Astrocyte of the hippocampus (primary cell): ENCODE measurements at regions not wholly inside any gene's neighbourhood (a gene's known extent, or its start where the extent isn't known, plus 50 kb on each side); places are given as distances from the start of the nearest gene placed in this dataset.
"Not testable (repeated sequence)": the region's sequence is repeated elsewhere in the genome, so short reads cannot be mapped to it uniquely, and the experiment has no call there.

Source experiments
- DNase-seq: peaks from one replicate; pipeline ENCODE4 v3.0.0; 2011; ENCODE audit warnings: low read depth, low spot score

DNA sequence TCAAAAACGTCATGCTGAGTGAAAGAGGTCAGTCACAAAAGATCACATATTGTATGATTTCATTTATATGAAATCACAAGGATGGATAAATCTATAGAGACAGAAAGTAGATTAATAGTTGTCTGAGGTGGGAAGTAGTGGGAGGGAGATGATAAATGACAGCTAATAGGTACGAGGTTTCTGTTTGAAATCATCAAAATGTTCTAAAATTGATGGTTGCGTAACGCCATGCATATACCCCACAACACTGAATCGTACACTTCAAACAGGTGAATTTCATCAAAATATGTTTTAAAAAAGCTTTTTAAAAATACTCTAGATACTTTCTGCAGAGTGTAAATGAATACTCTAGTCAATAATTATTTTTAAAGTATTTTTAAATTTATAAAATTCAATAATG, 303.0 kb upstream of the STAC start:
- no peak for DNase-seq

DNA sequence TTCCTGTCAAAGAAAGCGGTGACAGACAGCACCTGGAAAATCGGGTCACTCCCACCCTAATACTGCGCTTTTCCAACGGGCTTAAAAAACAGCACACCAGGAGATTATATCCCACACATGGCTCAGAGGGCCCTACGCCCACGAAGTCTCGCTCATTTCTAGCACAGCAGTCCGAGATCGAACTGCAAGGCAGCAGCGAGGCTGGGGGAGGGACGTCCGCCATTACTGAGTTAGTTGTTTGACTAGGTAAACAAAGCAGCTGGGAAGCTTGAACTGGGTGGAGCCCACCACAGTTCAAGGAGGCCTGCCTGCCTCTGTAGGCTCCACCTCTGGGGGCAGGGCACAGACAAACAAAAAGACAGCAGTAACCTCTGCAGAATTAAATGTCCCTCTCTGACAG, 297.3 kb upstream of the STAC start:
- DNase-seq = not testable (repeated sequence)

DNA sequence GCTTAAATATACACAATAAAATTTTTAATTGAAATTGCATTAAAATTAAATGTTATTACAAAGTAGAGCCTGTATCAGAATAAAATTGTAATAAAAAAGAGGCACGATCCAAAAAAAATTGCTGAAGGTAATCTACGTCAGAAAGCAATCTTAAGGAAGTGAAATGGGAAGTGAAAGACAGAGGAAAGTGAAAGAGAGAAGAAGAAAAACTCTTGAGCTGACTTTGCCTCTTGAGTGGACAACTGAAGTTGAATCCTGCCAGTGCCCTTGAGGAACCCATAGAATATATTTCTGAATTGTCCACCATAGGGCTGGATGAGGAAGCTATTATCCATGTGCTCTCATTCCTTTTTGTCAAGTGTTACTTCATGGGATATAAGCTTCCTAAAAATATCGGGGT, 285.1 kb upstream of the STAC start:
- DNase-seq = no peak

DNA sequence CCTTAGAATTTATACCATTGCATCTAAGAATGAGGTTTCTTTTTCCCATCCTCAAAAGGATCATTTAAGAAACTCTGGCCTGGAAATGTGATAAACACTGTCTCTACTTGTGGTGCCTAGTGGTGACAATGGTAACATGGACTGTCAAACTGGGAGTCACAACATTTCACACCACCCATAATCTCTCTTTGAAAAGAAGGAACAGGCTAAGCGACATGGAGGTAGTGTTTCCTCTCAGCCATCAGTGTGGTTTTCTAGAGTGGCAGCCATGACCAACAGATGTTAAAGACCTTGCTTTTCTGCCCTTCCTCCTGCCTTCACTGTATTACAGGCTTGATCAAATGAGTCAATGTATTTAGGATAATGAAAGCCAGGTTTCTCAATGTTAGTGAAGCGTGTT, 283.1 kb upstream of the STAC start:
- no peak for DNase-seq

DNA sequence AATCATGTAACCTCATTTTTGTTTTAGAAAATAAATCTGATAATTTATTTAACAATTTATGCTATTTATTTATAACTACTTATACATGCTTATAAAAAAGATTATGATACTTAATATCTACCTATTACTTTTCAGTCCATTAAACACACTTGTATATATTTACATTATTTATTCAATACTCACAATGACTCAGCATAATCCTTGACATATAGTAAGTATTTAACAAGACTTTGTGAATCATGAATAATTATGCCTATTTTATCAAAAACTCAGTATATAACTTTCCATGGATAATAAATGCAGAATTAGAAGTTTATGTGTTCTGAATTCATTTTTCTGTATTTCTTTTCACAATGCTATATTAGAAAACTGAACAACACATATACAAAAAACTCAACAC, 266.0 kb upstream of the STAC start:
- no peak for DNase-seq

DNA sequence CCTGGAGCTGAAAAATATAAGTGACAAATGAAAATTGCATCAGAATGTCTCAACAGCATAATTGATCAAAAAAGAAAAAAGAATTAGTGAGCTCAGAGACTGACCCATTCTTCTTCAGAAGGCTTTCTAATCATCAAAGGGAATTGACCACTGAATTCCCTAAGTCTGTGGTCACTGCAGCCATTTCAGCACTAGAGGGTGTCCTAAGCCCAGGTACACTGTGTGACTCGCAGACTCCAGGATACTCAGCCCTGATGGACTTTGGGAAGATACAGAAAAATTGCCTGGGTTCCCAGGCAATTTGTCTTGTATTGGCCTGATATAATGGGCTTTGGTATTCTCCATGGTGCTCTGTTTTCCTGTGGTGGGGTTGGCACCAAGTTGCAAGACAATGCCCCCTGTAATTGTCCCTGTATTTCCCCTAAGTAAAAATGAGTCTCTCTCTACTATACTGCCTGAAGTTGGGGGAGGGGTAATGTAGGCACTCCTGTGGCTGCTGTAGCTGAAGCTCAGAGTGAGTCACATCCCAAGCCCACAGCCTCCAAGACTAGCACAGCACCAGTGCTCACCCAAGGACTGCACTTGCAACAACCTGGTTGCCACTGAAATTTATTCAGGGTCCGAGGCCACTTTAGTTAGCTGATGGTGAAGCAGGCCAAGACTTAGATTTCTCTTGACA, 256.0 kb upstream of the STAC start:
- peak; percentile 75 for DNase-seq

DNA sequence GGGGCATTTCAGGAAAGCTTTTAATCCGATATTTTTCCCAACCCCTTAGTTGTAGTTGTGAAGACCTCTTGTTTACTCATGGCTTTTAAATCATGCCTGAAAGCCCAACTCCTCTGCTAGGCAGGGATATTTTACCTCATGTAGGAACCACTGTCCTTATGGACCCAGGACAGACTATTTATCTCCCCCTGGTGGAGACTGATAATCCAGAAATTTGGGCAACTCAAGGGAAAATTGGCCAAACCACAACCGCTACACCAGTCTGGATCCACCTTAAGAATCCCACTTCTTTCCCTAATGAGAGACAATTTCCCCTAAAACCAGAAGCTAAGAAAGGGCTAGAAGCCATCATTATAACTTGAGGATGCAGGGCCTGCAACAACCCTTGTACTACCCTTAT, 248.1 kb upstream of the STAC start:
- DNase-seq = no peak

DNA sequence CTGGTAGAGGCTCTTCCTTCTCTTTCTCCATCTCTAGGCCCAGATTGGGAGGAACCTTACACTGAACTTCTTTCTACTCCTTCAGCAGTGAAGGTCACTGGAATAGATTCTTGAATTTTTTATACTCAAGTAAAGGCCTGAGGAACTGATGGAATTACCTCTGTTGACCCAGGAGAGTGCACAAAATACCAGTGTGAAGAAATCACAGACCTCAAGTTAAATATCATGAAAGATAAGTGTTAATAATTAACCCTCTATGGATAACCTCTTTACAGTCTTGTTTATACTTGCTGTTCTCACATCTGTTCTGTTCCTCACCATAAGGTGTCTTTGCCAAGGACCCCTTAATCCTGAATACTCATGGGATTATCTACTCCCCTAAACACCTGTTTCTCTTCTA, 244.4 kb upstream of the STAC start:
- DNase-seq = no peak

DNA sequence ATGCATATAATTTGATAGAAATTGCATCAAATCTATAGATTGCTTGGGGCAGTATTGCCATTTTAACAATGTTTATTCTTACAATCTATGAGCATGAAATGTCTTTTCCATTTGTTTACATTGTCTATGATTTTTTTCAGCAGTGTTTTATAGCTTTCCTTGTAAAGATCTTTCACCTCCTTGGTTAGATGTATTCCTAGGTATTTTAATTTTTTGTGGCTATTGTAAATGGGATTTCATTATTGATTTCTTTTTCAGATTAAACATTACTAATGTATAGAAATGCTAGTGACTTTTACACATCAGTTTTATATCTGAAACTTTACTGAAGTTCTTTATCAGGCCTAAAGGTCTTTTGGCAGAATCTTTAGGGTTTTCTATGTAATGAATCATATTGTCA, 237.6 kb upstream of the STAC start:
- no peak for DNase-seq

DNA sequence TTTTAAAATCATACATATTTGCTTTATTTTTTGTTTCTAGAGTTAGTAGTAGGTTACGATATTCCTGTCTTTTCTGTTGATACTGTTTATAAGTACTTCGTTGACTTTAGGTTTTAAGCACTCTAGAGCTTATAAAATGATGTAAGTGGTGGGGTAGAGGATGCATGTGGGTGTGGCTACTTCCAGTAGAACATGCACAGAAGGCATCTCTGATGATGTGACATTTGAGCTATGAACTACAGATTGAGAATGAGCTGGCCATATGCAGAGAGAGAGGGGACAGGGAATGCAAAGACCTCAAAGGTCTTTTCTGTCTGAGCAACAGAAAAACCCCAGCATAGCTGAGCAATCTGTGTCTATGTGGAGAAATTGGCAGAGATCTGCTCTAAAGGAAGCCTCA, 233.9 kb upstream of the STAC start:
- no peak for DNase-seq

DNA sequence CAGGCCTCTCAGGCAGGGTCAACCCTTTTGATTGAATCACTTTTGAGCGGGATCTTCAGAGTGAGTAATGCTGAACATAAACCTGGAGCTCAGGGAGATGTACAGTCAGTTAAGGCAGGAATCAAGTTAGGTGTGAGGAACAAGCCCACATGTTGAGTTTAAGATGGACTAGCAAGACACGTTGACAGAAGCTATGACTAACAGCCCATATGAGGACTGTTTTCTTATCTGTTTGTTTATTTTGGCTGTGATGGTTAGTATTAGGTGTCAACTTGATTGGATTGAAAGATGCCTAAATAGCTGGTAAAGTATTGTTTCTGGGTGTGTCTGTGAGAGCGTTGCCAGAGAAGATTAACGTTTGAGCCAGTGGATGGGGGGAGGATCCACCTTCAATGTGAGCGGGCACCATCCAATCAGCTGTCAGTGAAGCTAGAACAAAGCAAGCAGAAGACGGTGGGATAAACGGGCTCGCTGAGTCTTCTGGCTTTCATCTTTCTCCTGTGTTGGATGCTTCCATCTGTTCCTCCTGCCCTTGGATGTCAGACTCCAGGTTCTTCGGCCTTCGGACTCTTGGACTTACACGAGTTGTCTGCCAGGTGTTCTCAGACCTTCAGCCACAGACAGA, 232.3 kb upstream of the STAC start:
- no peak for DNase-seq

DNA sequence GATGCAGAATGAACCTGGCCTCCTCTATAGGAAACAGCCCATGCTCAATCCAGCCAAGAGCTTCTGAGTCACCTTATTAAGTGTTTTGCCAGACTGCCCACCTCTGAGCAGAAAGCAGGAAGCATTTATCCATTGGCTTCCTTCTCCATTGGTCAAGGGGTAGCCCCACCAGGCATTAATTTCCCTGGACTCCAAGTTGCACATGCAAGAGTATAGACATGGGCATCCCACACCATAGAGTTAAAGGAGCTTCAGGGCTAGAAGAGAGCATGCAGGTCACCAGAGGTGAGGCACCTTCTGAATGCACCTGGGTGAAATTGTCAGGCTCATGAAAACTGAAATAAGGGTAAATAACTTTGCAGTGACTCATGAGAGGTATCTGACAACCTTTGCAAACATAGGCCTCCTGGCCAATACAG, 230.8 kb upstream of the STAC start:
- DNase-seq = peak; percentile 11

DNA sequence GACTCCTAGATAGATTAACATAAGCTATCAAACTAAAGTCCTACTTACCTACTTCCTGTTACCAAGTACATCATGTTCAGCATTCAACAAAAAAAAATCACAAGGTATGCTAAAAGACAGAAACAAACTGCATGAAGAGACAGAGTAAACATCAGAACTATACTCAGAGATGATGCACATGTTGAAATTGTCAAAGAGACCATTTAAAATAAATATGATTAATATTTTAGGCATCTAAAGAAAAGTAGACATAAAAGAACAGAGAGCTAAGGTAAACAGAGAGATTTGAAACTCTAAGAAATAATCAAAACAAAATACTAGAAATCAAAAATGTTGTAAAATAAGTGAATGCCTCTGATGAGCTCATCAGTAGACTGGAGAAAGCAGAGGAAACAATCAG, 224.8 kb upstream of the STAC start:
- DNase-seq = no peak

DNA sequence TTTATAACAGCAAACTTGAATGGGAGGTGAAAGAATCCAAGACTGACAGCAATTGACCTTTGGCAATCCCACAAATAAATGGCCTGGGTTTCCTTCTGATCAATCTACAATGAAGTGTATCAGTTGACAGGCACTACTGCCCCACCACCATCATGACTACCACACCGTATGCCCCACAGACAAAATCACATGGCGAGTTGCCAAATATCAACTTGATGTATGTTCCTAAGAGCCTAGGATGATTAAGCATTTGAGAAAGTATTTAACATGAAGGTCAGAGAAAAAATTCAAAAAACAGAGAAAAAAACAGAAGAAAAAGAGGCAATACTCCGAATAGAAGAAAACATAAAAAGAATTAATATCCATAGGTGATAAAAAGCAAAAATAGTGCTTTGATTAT, 215.9 kb upstream of the STAC start:
- no peak for DNase-seq

DNA sequence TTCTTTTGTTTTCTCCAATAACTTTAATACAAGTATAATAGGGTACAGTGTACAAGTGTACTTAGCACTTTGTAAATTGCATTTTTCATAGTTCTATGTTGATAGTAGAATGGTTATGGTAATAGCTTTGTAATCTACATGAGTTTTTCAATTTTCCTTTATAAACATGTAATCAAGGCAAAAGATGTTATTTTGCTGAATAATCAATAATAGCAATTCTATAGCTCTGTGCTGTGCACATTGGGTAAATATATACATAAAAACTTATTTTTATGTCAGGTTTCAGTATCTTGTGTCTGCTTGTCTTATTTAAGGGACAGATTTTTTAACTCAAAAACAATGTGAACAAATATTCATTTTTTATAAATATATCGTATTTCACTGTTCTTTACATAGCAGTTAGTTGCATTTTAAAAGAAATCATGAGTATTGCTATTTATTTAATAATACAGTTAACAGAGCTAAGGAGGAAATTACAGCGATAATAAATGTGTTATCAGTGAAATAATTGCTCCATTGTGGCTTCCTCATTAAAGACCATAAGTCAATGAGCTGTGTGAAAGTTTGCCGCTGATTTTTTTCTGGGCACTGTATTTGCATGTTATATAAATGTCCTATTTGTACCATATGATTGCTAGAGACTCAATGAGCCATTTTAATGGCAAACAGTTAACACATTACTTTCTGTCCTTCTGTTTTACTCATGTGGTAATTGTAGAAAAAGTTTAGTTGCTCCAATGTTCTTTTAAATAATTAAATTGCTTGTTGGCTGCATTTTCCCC, 214.6 kb upstream of the STAC start:
- no peak for DNase-seq

DNA sequence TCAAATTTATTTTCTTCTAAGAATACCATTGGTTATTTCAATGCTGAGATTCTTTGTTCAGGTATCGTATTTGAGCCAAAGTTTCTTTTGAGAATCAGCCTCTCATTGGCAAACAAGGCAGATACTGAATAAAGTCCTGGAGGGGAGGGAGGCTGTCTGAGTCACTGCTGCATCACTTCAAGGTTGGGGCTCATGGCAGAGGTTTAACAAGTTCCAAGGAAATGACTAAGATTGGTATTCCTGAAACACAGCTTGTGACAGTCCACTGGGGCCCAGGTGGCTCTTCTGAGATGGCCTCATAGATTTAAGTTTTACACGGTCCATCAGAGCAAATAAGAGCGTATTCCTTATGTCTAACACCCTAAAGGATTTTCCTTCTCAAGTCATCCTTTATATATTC, 213.8 kb upstream of the STAC start:
- peak; percentile 76 for DNase-seq

DNA sequence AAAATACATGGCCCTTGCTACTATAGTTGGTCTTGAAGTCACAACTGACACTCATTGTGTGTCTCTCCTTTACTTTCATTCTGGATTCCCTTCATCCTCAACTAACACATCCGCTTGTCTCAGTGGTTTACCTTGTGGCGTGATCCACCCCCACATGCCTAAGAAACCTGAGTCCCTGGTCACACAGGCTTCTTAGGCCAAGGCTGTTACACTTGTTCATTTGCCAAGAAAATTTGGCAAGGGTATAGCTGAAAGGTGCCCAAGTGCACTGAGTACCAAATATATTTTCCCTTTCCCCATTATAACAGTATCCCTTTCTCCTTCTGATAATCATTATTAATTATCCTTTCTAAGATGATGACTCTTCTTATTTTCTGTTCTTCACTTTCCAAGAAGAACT, 207.6 kb upstream of the STAC start:
- peak; percentile 32 for DNase-seq

DNA sequence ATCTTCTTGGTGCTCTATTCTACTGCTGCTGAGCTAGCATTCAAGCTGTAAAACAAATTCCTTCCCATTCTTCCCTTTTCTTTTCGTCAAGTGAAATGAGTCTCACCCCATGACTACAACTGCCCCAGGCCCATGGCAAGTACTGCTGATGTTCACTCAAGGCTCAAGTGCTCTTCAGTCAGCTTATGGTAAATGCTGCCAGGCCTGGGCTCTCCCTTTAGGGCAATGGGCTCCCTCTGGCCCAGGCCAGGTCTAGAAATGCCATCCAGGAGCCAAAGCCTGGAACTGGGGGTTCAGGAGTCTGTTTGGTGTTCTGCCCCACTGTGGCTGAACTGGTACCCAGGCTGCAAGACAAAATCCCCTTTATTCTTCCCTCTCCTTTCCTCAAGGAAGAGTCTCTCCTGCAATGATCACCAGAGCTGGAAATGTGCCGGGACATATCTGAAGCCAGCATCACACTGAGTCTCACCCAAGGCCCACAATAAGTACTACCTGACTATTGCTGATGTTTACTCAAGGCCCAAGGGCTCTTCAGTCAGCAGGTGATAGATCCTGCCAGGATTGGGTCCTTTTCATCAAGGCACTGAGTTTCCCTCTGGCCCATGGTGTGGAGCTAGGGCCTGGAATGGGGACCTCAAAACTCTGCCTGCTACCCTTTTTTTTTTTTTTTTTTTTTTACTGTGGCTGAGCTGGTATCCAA, 205.0 kb upstream of the STAC start:
- DNase-seq = no peak

DNA sequence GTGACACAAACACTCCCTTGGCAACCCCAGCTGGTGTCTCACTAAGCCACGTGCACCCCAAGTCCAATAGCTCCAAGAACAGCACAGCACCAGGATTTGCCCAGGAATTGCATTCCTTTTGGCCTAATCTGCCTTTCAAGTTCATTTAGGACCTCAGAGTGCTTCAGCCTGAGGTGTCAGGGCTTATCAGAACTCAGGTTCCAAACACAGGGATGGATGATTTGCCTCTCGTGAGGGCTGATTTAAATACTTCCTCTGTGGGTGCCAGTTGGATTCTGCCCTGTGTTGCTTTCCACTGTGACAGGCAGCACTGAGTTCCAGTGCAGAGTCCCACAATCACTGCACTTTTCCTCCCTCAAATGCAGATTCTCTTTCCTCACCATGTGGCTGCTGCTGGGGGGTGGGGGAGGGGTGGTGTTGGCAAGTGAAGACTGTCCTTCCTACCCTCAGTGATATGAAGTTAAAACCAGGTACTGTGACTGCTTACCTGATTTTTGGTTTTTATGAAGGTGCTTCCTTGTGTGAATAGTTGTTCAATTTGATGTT, 204.3 kb upstream of the STAC start:
- DNase-seq = peak; percentile 3

DNA sequence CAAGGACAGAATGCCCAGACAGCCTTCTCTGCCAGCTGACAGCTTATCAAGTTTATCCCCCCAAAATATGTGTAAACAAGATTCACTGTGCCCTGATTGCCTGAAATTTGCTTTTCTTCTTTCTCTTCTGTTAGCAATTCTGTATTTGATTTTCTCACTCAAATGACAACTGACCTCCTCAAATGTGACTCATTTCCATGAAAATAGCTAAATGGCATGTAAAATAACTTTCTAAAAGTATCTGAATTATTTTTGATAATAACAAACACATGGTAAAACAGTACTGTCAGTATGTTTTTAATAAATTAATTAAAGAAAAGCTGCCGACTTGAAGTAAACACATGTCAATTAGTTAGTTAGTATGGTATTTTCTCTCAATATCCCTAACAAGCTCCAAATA, 202.3 kb upstream of the STAC start:
- no peak for DNase-seq

DNA sequence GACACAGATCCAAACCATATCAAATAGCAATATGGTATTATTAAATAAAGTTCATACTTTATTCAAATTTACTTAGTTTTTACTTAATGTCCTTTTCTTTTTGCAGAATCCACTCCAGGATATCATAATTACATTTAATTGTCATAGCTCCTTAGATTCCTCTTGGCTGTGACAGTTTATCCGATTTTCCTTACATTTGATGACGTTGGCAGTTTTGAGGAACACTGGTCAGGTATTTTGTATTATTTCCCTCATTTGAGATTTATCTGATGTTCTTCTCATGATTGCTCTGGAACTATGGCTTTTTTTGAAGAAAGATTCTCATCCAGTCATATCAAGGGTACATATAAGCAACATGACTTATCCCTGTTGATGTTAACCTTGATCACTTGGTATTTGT, 198.3 kb upstream of the STAC start:
- DNase-seq = no peak

DNA sequence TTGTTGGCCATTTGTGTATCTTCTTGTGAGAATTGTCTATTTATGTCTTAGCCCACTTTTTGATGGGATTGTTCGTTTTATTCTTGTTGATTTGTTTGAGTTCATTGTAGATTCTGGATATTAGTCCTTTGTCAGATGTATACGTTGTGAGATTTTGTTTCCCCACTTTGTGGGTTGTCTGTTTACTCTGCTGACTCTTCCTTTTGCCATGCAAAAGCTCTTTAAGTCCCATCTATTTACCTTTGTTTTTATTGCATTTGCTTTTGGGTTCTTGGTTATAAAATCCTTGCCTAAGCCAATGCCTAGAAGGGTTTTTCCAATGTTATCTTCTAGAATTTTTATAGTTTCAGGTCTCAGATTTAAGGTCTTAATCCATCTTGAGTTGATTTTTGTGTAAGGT, 193.1 kb upstream of the STAC start:
- DNase-seq = not testable (repeated sequence)
